CD14-positive monocyte (primary cell): ENCODE measurements at regions not wholly inside any gene's neighbourhood (a gene's known extent, or its start where the extent isn't known, plus 50 kb on each side); places are given as distances from the start of the nearest gene placed in this dataset.
A peak's percentile ranks its signal among the peaks of the same experiment; 100 is the strongest.

ENCODE experiments used
- DNase-seq, 3 donors: peaks; one replicate each; pipeline ENCODE4 v3.0.0-alpha.2; 2011 to 2022
- H2AFZ ChIP-seq: 2 replicates; pipeline ENCODE4 v1.6.0; 2012; ENCODE audit warnings: mild to moderate bottlenecking, low read depth, low read length, inconsistent platforms; ENCODE audit not compliant: insufficient read depth, poor library complexity, severe bottlenecking
- H3K27ac ChIP-seq, 2 donors: 1 replicate in 1 of 2; 2 replicates in 1 of 2; pipeline ENCODE4 v1.5.1; 2012 to 2013; ENCODE audit warnings: low read length in 2 of 2, control low read depth in 1 of 2, inconsistent platforms in 1 of 2, low read depth in 1 of 2, mild to moderate bottlenecking in 1 of 2
- H3K27me3 ChIP-seq, 2 donors: one replicate each; pipeline versions ENCODE4 v1.6.0 to v1.6.1; 2011 to 2013; ENCODE audit warnings: low read length in 2 of 2; ENCODE audit not compliant: control insufficient read depth in 2 of 2, insufficient read depth in 2 of 2
- H3K36me3 ChIP-seq, 2 donors: replicated peaks in 1 of 2; 1 replicate in 1 of 2; 2 replicates in 1 of 2; pipeline versions ENCODE4 v1.5.1 to v1.6.1; 2012 to 2013; ENCODE audit warnings: low read length in 2 of 2, control low read depth in 1 of 2, inconsistent platforms in 1 of 2, mild to moderate bottlenecking in 1 of 2; ENCODE audit not compliant: insufficient read depth in 2 of 2, control insufficient read depth in 1 of 2
- H3K4me1 ChIP-seq, 2 donors: 1 replicate in 1 of 2; 2 replicates in 1 of 2; pipeline versions ENCODE4 v1.5.1 to v1.6.1; 2012 to 2013; ENCODE audit warnings: low read length in 2 of 2, control low read depth in 1 of 2, inconsistent platforms in 1 of 2, mild to moderate bottlenecking in 1 of 2, moderate library complexity in 1 of 2; ENCODE audit not compliant: insufficient read depth in 2 of 2, control insufficient read depth in 1 of 2
- H3K4me2 ChIP-seq: replicated peaks from 2 replicates; pipeline ENCODE3; 2012; ENCODE audit warnings: low read length, moderate library complexity, mild to moderate bottlenecking; ENCODE audit not compliant: poor library complexity, severe bottlenecking; ENCODE audit errors: extremely low read depth
- H3K4me3 ChIP-seq, 3 experiments: fragments of 200-600 bp in 1 of 3; sonication (generic) in 1 of 3; replicated peaks in 1 of 3; 1 replicate in 2 of 3; 2 replicates in 1 of 3; pipeline ENCODE4 v1.5.1; 2011 to 2013; ENCODE audit warnings: low read length in 3 of 3, mild to moderate bottlenecking in 3 of 3, control low read depth in 2 of 3, low read depth in 2 of 3, inconsistent platforms in 1 of 3, moderate library complexity in 1 of 3
- H3K79me2 ChIP-seq: 2 replicates; pipeline ENCODE4 v1.6.0; 2012; ENCODE audit warnings: mild to moderate bottlenecking, control low read depth, inconsistent platforms, low read length, moderate library complexity; ENCODE audit not compliant: insufficient read depth
- H3K9ac ChIP-seq: 2 replicates; pipeline ENCODE4 v1.6.0; 2017; ENCODE audit warnings: low read length, mild to moderate bottlenecking; ENCODE audit not compliant: insufficient read depth, poor library complexity, severe bottlenecking
- H3K9me3 ChIP-seq, 2 donors: replicated peaks in 1 of 2; 1 replicate in 1 of 2; 2 replicates in 1 of 2; pipeline versions ENCODE4 v1.5.1 to v1.6.1; 2012 to 2013; ENCODE audit warnings: low read length in 2 of 2, control low read depth in 1 of 2; ENCODE audit not compliant: control insufficient read depth in 1 of 2, insufficient read depth in 1 of 2
- H4K20me1 ChIP-seq: 2 replicates; pipeline ENCODE4 v1.6.0; 2012; ENCODE audit warnings: mild to moderate bottlenecking, low read length, control low read depth, moderate library complexity; ENCODE audit not compliant: insufficient read depth
- H3K27ac Mint-ChIP-seq, 7 donors: one replicate each; pipeline ENCODE4 v1.8.0; 2020; ENCODE audit warnings: mild to moderate bottlenecking in 7 of 7, mixed read lengths in 7 of 7, moderate library complexity in 6 of 7, inconsistent platforms in 2 of 7
- H3K27me3 Mint-ChIP-seq, 3 donors: one replicate each; pipeline ENCODE4 v1.8.0; 2021 to 2022; ENCODE audit warnings: low read depth in 3 of 3, mild to moderate bottlenecking in 3 of 3, mixed read lengths in 3 of 3, moderate library complexity in 3 of 3, inconsistent platforms in 1 of 3
- H3K36me3 Mint-ChIP-seq, 2 donors: one replicate each; pipeline ENCODE4 v1.8.0; 2020; ENCODE audit warnings: mixed read lengths in 2 of 2, inconsistent platforms in 1 of 2, mild to moderate bottlenecking in 1 of 2
- H3K4me1 Mint-ChIP-seq: one replicate; pipeline ENCODE4 v1.8.0; 2020; ENCODE audit warnings: mild to moderate bottlenecking, mixed read lengths
- H3K4me3 Mint-ChIP-seq, 2 donors: one replicate each; pipeline ENCODE4 v1.8.0; 2020; ENCODE audit warnings: mild to moderate bottlenecking in 2 of 2, mixed read lengths in 2 of 2, moderate library complexity in 1 of 2
- H3K9me3 Mint-ChIP-seq, 7 donors: one replicate each; pipeline ENCODE4 v1.8.0; 2020 to 2022; ENCODE audit warnings: mixed read lengths in 7 of 7, mild to moderate bottlenecking in 6 of 7, moderate library complexity in 6 of 7, inconsistent platforms in 2 of 7
- CTCF ChIP-seq: fragments of 200-600 bp; IDR thresholded peaks from one replicate; pipeline ENCODE4 v1.8.0; 2022; ENCODE audit warnings: antibody characterized with exemption, mild to moderate bottlenecking
- WGBS: methylation state at CpG from one replicate; pipeline ENCODE4 v1.1.5; 2013; ENCODE audit warnings: missing lambda C conversion rate; ENCODE audit not compliant: insufficient coverage; 5-methylcytosine and 5-hydroxymethylcytosine counted together
- intact Hi-C, 2 donors: fragments of 100-400 bp; cut with micrococcal nuclease; formaldehyde crosslinking; loops; one replicate each; pipeline versions ENCODE4 v1.15.0 to v1.15.1; 2023

- H3K36me3 Mint-ChIP-seq: no peaks in the 10 kb centered on the region
- H3K4me1 Mint-ChIP-seq: no peaks in the 10 kb centered on the region
- no peak overlapping the region for H3K4me2 ChIP-seq
- peaks cover 5 to 21% (median 18%) of the 10 kb centered on the region in 3 donors for H3K27me3 Mint-ChIP-seq
- H3K9me3 ChIP-seq: no peaks in the 10 kb centered on the region
- H3K79me2 ChIP-seq: no peaks in the 10 kb centered on the region
- H3K27ac Mint-ChIP-seq: no peak overlapping the region
- H3K27ac ChIP-seq: no peak overlapping the region
- H3K36me3 ChIP-seq: no peaks in the 10 kb centered on the region
- no peaks in the 10 kb centered on the region for H3K4me1 ChIP-seq
- H3K9ac ChIP-seq: no peak overlapping the region
- H3K4me3 ChIP-seq: no peak overlapping the region
- intact Hi-C loops: no loop called here
- H3K4me3 Mint-ChIP-seq: no peak overlapping the region
- 100% methylated on average over 1 of the region's 1 CpG for WGBS
- H4K20me1 ChIP-seq: no peaks in the 10 kb centered on the region
- H3K27me3 ChIP-seq: peaks cover 0 to 5% of the 10 kb centered on the region in 2 donors
- no peak for DNase-seq
- H3K9me3 Mint-ChIP-seq: peaks cover 0 to 2% (median 0%) of the 10 kb centered on the region in 7 donors
- no peak for TF ChIP-seq CTCF
- no peak overlapping the region for H2AFZ ChIP-seq
These were observed 351.0 kb downstream of the SIPA1L2 start for GRCh38 chr1:232278925-232279324.

GRCh38 chr1:232276651-232277050 is 353.3 kb downstream of the SIPA1L2 start:
- no peak for TF ChIP-seq CTCF
- Mint-ChIP-seq H3K36me3 (no peaks in the 10 kb centered on the region), H3K4me1 (no peaks in the 10 kb centered on the region), H3K27me3 (peaks cover 5 to 28% (median 11%) of the 10 kb centered on the region in 3 donors), H3K9me3 (peaks cover 0 to 2% (median 0%) of the 10 kb centered on the region in 7 donors), H3K4me3 (peak overlapping the region in 1 of 2 donors; percentile 12), H3K27ac (no peak overlapping the region)
- H3K4me2 ChIP-seq: no peak overlapping the region
- H4K20me1 ChIP-seq: no peaks in the 10 kb centered on the region
- H3K4me3 ChIP-seq: no peak overlapping the region
- intact Hi-C loops: no loop called here
- peaks cover 0 to 5% of the 10 kb centered on the region in 2 donors for H3K27me3 ChIP-seq
- no peak overlapping the region for H3K27ac ChIP-seq
- no peaks in the 10 kb centered on the region for H3K79me2 ChIP-seq
- no peaks in the 10 kb centered on the region for H3K9me3 ChIP-seq
- 100% methylated on average over 1 of the region's 1 CpG for WGBS
- no peaks in the 10 kb centered on the region for H3K4me1 ChIP-seq
- no peak overlapping the region for H2AFZ ChIP-seq
- H3K36me3 ChIP-seq: no peaks in the 10 kb centered on the region
- no peak overlapping the region for H3K9ac ChIP-seq
- no peak for DNase-seq
